ENCODE measurements at regions not wholly inside any gene's neighbourhood (a gene's known extent, or its start where the extent isn't known, plus 50 kb on each side); places are given as distances from the start of the nearest gene placed in this dataset.

DNA sequence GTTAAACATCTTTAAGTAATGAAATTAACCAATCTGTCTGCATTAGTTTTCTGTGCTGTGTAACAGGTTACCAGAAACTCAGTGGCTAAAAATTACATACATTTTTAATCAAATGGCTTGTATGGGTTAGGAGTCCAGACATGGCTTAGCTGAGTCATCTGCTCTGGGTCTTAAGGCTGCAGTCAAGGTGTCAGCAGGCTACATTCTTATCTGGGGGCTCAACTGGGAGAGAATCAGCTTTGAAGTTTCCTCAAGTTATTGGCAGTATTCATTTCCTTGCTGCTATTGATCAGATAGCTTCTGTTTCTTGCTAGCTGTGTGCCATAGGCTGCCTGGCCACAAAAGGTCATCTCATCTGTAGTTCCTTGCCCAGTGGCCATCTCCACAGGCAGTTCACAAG is 1163.0 kb downstream of the DIAPH3 start:
- no peaks in the 10 kb centered on the region for H3K9me3 ChIP-seq
- H3K4me1 ChIP-seq = no peaks in the 10 kb centered on the region
- no peak overlapping the region for H3K27ac ChIP-seq
- no peak overlapping the region for H3K4me3 ChIP-seq
- TF ChIP-seq, protein P1, sequence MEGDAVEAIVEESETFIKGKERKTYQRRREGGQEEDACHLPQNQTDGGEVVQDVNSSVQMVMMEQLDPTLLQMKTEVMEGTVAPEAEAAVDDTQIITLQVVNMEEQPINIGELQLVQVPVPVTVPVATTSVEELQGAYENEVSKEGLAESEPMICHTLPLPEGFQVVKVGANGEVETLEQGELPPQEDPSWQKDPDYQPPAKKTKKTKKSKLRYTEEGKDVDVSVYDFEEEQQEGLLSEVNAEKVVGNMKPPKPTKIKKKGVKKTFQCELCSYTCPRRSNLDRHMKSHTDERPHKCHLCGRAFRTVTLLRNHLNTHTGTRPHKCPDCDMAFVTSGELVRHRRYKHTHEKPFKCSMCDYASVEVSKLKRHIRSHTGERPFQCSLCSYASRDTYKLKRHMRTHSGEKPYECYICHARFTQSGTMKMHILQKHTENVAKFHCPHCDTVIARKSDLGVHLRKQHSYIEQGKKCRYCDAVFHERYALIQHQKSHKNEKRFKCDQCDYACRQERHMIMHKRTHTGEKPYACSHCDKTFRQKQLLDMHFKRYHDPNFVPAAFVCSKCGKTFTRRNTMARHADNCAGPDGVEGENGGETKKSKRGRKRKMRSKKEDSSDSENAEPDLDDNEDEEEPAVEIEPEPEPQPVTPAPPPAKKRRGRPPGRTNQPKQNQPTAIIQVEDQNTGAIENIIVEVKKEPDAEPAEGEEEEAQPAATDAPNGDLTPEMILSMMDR (IDR thresholded peaks at IDR 0.05) = no peak
- TF ChIP-seq POLR2A (IDR thresholded peaks at IDR 0.05) = no peak
- H3K36me3 ChIP-seq = no peaks in the 10 kb centered on the region
- no peak for DNase-seq
- H3K27me3 ChIP-seq = no peaks in the 10 kb centered on the region

DNA sequence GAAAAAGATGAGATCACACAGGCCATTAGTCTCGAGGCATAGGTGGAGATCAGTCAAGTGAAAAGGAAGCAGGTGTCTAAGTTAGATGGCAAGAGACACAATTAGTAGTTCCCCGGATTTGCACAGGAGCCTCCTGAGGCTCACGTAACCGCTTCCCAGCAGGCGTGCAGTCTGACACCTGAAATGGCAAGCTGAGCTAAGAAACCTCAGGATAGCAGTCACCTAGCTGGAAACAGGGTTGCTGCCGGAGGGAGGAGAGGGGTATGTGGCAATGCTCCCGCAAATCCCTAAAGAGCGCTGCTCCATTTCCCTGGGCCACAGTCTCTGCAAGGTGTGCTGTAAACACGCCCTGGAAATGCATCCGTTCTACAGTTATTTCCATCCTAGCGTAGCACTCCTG is 1151.0 kb downstream of the DIAPH3 start:
- H3K27ac ChIP-seq = no peak overlapping the region
- H3K36me3 ChIP-seq = no peaks in the 10 kb centered on the region
- no peaks in the 10 kb centered on the region for H3K27me3 ChIP-seq
- no peaks in the 10 kb centered on the region for H3K4me1 ChIP-seq
- no peak for TF ChIP-seq POLR2A (IDR thresholded peaks at IDR 0.05)
- TF ChIP-seq, protein P1 (IDR thresholded peaks at IDR 0.05) = no peak
- H3K9me3 ChIP-seq = no peaks in the 10 kb centered on the region
- DNase-seq = no peak
- no peak overlapping the region for H3K4me3 ChIP-seq

DNA sequence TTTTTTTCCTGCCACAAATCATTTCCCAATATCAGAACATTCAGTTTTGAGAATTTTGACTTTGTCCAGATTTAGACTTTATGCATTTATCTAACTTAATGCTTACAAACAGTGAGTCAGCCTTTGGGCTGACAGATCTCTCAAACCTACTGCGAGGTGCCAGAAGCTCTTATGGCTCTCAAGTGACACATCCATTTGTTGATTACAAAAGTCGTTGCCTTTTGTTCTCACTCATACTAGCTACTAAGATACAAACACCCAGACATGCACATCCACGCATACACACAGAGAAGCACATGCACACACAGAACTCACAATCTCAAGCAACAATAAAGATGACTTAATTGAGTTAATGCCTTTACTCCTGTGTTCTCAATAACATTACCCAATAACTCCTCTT is 1147.5 kb downstream of the DIAPH3 start:
- no peak overlapping the region for H3K4me3 ChIP-seq
- DNase-seq = no peak
- H3K27ac ChIP-seq = no peak overlapping the region
- TF ChIP-seq, protein P1 (IDR thresholded peaks at IDR 0.05) = no peak
- TF ChIP-seq POLR2A (IDR thresholded peaks at IDR 0.05) = no peak
- no peaks in the 10 kb centered on the region for H3K27me3 ChIP-seq
- H3K9me3 ChIP-seq = no peaks in the 10 kb centered on the region
- no peaks in the 10 kb centered on the region for H3K4me1 ChIP-seq
- H3K36me3 ChIP-seq = no peaks in the 10 kb centered on the region

DNA sequence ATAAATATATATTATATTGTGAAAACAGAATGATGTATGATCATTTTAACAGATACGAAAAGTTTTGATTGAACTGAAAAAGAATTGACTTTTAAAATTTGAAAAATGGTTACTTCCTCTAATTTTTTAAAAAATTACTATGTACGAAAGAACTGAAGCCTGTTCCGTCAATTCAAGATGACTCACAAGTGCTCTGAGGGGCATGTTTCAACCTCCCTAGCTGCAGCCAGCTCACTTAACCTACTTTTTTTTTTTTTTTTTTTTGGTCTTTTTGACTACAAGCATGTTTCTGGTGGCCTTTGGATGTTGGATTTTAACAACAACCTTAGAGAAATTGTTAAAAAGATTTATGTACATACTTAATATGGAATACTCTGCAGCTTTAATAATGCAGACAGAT is 1139.3 kb downstream of the DIAPH3 start:
- Histone ChIP-seq H3K4me1 (no peaks in the 10 kb centered on the region), H3K4me3 (no peak overlapping the region), H3K9me3 (no peaks in the 10 kb centered on the region), H3K27me3 (no peaks in the 10 kb centered on the region), H3K36me3 (no peaks in the 10 kb centered on the region), H3K27ac (no peak overlapping the region)
- TF ChIP-seq, protein P1 (IDR thresholded peaks at IDR 0.05) = no peak
- TF ChIP-seq POLR2A (IDR thresholded peaks at IDR 0.05) = no peak
- no peak for DNase-seq

DNA sequence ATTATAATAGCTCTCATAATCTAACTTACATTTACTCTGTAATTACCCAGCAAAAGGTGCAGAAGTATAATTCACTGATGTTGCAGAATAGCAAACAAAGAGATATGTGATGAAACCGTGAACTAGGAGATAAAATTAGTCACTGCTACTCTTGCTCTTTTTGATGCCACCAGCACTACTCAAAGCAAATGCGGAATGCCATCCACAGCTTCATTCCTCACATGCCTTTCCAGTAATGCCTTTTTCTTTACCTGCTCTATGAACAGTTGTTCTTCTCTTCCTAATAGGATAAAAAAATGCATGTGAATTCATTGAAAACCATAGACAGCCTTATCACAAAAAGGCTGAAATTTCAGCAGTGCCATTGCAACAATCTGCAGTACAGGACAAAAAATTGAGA is 1129.5 kb downstream of the DIAPH3 start:
- no peak for DNase-seq
- H3K36me3 ChIP-seq = no peaks in the 10 kb centered on the region
- no peak overlapping the region for H3K4me3 ChIP-seq

More for the DNA sequence above, 1129.5 kb downstream of the DIAPH3 start:
- no peak overlapping the region for H3K27ac ChIP-seq
- H3K4me1 ChIP-seq = no peaks in the 10 kb centered on the region
- no peaks in the 10 kb centered on the region for H3K27me3 ChIP-seq
- no peaks in the 10 kb centered on the region for H3K9me3 ChIP-seq
- no peak for TF ChIP-seq POLR2A (IDR thresholded peaks at IDR 0.05)
- TF ChIP-seq, protein P1 (IDR thresholded peaks at IDR 0.05) = no peak

All from Peyer's patch (tissue), 4 donors.